HEK293 (cell line): ENCODE measurements at regions not wholly inside any gene's neighbourhood (a gene's known extent, or its start where the extent isn't known, plus 50 kb on each side); places are given as distances from the start of the nearest gene placed in this dataset.

ENCODE experiments used
- CTCF ChIA-PET: fragments of 350-600 bp; formaldehyde crosslinking; extraction: SDS; loops from one replicate; lab custom pipeline; 2021; ENCODE audit warnings: antibody characterized with exemption; lab: Yijun Ruan, JAX
- POLR2A ChIA-PET: fragments of 300-600 bp; formaldehyde crosslinking; extraction: SDS; loops from one replicate; lab custom pipeline; 2020; ENCODE audit warnings: antibody characterized with exemption, inconsistent platforms; lab: Yijun Ruan, JAX
- H3K27ac ChIP-seq: fragments of 200-500 bp; sonication (Bioruptor generic); 2 replicates; pipeline ENCODE4 v1.5.1; 2014; ENCODE audit warnings: low read depth, low read length, control low read depth, inconsistent platforms; ENCODE audit errors: extremely low read depth
- H3K36me3 ChIP-seq, 2 experiments: fragments of 200-500 bp in 1 of 2; sonication (Bioruptor generic) in 1 of 2; 1 replicate in 1 of 2; 2 replicates in 1 of 2; pipeline ENCODE4 v1.5.1; 2014 to 2017; ENCODE audit warnings: inconsistent platforms in 2 of 2, low read length in 2 of 2; ENCODE audit not compliant: control insufficient read depth in 2 of 2, insufficient read depth in 1 of 2
- H3K4me1 ChIP-seq: fragments of 200-500 bp; sonication (Bioruptor generic); 2 replicates; pipeline ENCODE4 v1.5.1; 2014; ENCODE audit warnings: mild to moderate bottlenecking, low read length, inconsistent platforms; ENCODE audit not compliant: control insufficient read depth, insufficient read depth
- H3K4me3 ChIP-seq: 2 replicates; pipeline ENCODE4 v1.5.1; 2011; ENCODE audit warnings: low read depth, mild to moderate bottlenecking, control low read depth, low read length, moderate library complexity
- H3K9me3 ChIP-seq: fragments of 200-500 bp; sonication (Bioruptor generic); 2 replicates; pipeline ENCODE4 v1.5.1; 2014; ENCODE audit warnings: low read depth, low read length, inconsistent platforms; ENCODE audit not compliant: control insufficient read depth, insufficient read depth
- CTCF ChIP-seq: fragments of 450-650 bp; formaldehyde crosslinking; IDR thresholded peaks from 2 replicates; pipeline ENCODE4 v1.5.1; 2016; ENCODE audit warnings: missing biosample characterization, missing genetic modification characterization
- EGR2 ChIP-seq: fragments of 450-650 bp; formaldehyde crosslinking; IDR thresholded peaks from 2 replicates; pipeline ENCODE4 v1.5.1; 2016; ENCODE audit warnings: low read depth, missing biosample characterization, missing genetic modification characterization
- HIC1 ChIP-seq: fragments of 450-650 bp; formaldehyde crosslinking; IDR thresholded peaks from 2 replicates; pipeline ENCODE4 v1.5.1; 2016; ENCODE audit warnings: missing biosample characterization, missing genetic modification characterization
- KLF1 ChIP-seq: fragments of 450-650 bp; formaldehyde crosslinking; IDR thresholded peaks from 2 replicates; pipeline ENCODE4 v1.5.1; 2016; ENCODE audit warnings: missing biosample characterization, missing genetic modification characterization
- PATZ1 ChIP-seq: fragments of 450-650 bp; formaldehyde crosslinking; IDR thresholded peaks from 2 replicates; pipeline ENCODE4 v1.5.1; 2016; ENCODE audit warnings: missing biosample characterization, missing genetic modification characterization
- RBAK ChIP-seq: fragments of 450-650 bp; formaldehyde crosslinking; IDR thresholded peaks from 2 replicates; pipeline ENCODE4 v1.5.1; 2016; ENCODE audit warnings: missing biosample characterization, missing genetic modification characterization
- SCRT2 ChIP-seq: fragments of 450-650 bp; formaldehyde crosslinking; IDR thresholded peaks from 2 replicates; pipeline ENCODE4 v1.5.1; 2016; ENCODE audit warnings: missing biosample characterization, missing genetic modification characterization
- TCF7L2 ChIP-seq: IDR thresholded peaks from 2 replicates; pipeline ENCODE4 v1.6.1; 2011; ENCODE audit warnings: low read depth, mild to moderate bottlenecking, inconsistent platforms, low read length, moderate library complexity, borderline replicate concordance
- ZBTB10 ChIP-seq: fragments of 450-650 bp; formaldehyde crosslinking; IDR thresholded peaks from 2 replicates; pipeline ENCODE4 v1.5.1; 2016; ENCODE audit warnings: missing biosample characterization, missing genetic modification characterization
- ZBTB21 ChIP-seq: fragments of 450-650 bp; formaldehyde crosslinking; IDR thresholded peaks from 2 replicates; pipeline ENCODE4 v1.5.1; 2017; ENCODE audit warnings: missing biosample characterization, missing genetic modification characterization
- ZEB2 ChIP-seq: fragments of 450-650 bp; formaldehyde crosslinking; IDR thresholded peaks from 2 replicates; pipeline ENCODE4 v1.5.1; 2016; ENCODE audit warnings: missing biosample characterization, missing genetic modification characterization
- ZFHX2 ChIP-seq: fragments of 450-650 bp; formaldehyde crosslinking; conservative IDR thresholded peaks from 2 replicates; pipeline ENCODE4 v1.5.1; 2016; ENCODE audit warnings: missing biosample characterization, missing genetic modification characterization
- ZNF274 ChIP-seq, 2 experiments: fragments of 200-500 bp in 1 of 2; fragments of 450-650 bp in 1 of 2; sonication (Bioruptor generic) in 1 of 2; formaldehyde crosslinking in 1 of 2; IDR thresholded peaks; 2 replicates each; pipeline versions ENCODE4 v1.5.1 to v1.6.1; 2014 to 2016; ENCODE audit warnings: borderline replicate concordance in 1 of 2, inconsistent platforms in 1 of 2, low read length in 1 of 2, missing biosample characterization in 1 of 2, missing genetic modification characterization in 1 of 2
- ZNF311 ChIP-seq: fragments of 450-650 bp; formaldehyde crosslinking; IDR thresholded peaks from 2 replicates; pipeline ENCODE4 v1.5.1; 2017; ENCODE audit warnings: missing biosample characterization, missing genetic modification characterization, borderline replicate concordance
- ZNF391 ChIP-seq: fragments of 450-650 bp; formaldehyde crosslinking; IDR thresholded peaks from 2 replicates; pipeline ENCODE4 v1.5.1; 2016; ENCODE audit warnings: low read depth, missing biosample characterization, missing genetic modification characterization, borderline replicate concordance
- ZNF426 ChIP-seq: fragments of 450-650 bp; formaldehyde crosslinking; IDR thresholded peaks from 2 replicates; pipeline ENCODE4 v1.5.1; 2017; ENCODE audit warnings: missing biosample characterization, missing genetic modification characterization, mild to moderate bottlenecking, inconsistent platforms, moderate library complexity
- ZNF433 ChIP-seq: fragments of 450-650 bp; formaldehyde crosslinking; IDR thresholded peaks from 2 replicates; pipeline ENCODE4 v1.5.1; 2016; ENCODE audit warnings: missing biosample characterization, missing genetic modification characterization, low read depth
- ZNF558 ChIP-seq: fragments of 450-650 bp; formaldehyde crosslinking; IDR thresholded peaks from 2 replicates; pipeline ENCODE4 v1.5.1; 2016; ENCODE audit warnings: missing biosample characterization, missing genetic modification characterization
- ZNF629 ChIP-seq: fragments of 450-650 bp; formaldehyde crosslinking; IDR thresholded peaks from 2 replicates; pipeline ENCODE4 v1.5.1; 2017; ENCODE audit warnings: missing biosample characterization, missing genetic modification characterization
- ZNF843 ChIP-seq: fragments of 450-650 bp; formaldehyde crosslinking; IDR thresholded peaks from 2 replicates; pipeline ENCODE4 v1.5.1; 2016; ENCODE audit warnings: missing biosample characterization, missing genetic modification characterization
- ZSCAN23 ChIP-seq: fragments of 450-650 bp; formaldehyde crosslinking; IDR thresholded peaks from 2 replicates; pipeline ENCODE4 v1.5.1; 2016; ENCODE audit warnings: missing biosample characterization, missing genetic modification characterization

- no peak for TF ChIP-seq KLF1 (tag by site-specific recombination)
- no peak for TF ChIP-seq PATZ1
Measured at GRCh38 chr2:217694291-217694690, 308.5 kb downstream of the TNS1 start (continued).

- ChIA-PET POLR2A (no interaction called here), CTCF (interaction anchor here (0.9 kb wide), 1 partner anchor 43 kb away, joined by 3 read pairs; no protein-coding TSS in a partner anchor)
- TF ChIP-seq ZNF558 (tag by site-specific recombination) = 0 out of 2 replicates have a peak, but pooled peaks have one; percentile 57
- no peak for TF ChIP-seq HIC1 (tag by site-specific recombination)
- no peak for TF ChIP-seq ZNF274 (IDR thresholded peaks at IDR 0.05; ENCODE audit: low read length)
- no peak for TF ChIP-seq ZNF274 (tag by site-specific recombination; IDR thresholded peaks at IDR 0.05; ENCODE audit: borderline replicate concordance)
- no peaks in the 10 kb centered on the region; the same call in 1 of the 2 replicates for H3K4me1 ChIP-seq
- no peaks in the 10 kb centered on the region for H3K9me3 ChIP-seq
- H3K27ac ChIP-seq = no peak overlapping the region
- no peaks in the 10 kb centered on the region for H3K36me3 ChIP-seq
- H3K4me3 ChIP-seq = no peak overlapping the region
Measured at GRCh38 chr2:217693363-217693762, 309.4 kb downstream of the TNS1 start.

GRCh38 chr2:217691920-217692666 lies 310.7 kb downstream of the TNS1 start:
- Histone ChIP-seq H3K27ac (no peak overlapping the region), H3K9me3 (no peaks in the 10 kb centered on the region), H3K4me3 (no peak overlapping the region), H3K4me1 (no peaks in the 10 kb centered on the region; the same call in 1 of the 2 replicates), H3K36me3 (no peaks in the 10 kb centered on the region)
- TF ChIP-seq ZNF629 (tag by site-specific recombination) (peak; percentile 85), SCRT2 (peak; percentile 52; the same call in 1 of the 2 replicates), ZNF433 (no peak), ZBTB21 (peak; percentile 82)
- CTCF ChIA-PET = interaction anchor here (0.9 kb wide), 1 partner anchor 41 kb away, joined by 3 read pairs; no protein-coding TSS in a partner anchor
- POLR2A ChIA-PET = no interaction called here

- ChIA-PET POLR2A (no interaction called here), CTCF (no interaction called here)
- Histone ChIP-seq H3K4me3 (no peak overlapping the region), H3K36me3 (no peaks in the 10 kb centered on the region), H3K4me1 (no peaks in the 10 kb centered on the region; the same call in 1 of the 2 replicates), H3K27ac (no peak overlapping the region), H3K9me3 (no peaks in the 10 kb centered on the region)
- TF ChIP-seq ZNF843 (tag by site-specific recombination) = no peak
- no peak for TF ChIP-seq TCF7L2
- no peak for TF ChIP-seq ZEB2 (tag by site-specific recombination)
- no peak for TF ChIP-seq ZNF391
- TF ChIP-seq ZSCAN23 (tag by site-specific recombination) = no peak
- TF ChIP-seq RBAK (tag by site-specific recombination) = no peak
- TF ChIP-seq ZNF311 (tag by site-specific recombination) = no peak
- TF ChIP-seq CTCF = no peak
- TF ChIP-seq ZFHX2 (tag by site-specific recombination) = no peak
- no peak for TF ChIP-seq ZBTB10 (tag by site-specific recombination)
- TF ChIP-seq EGR2 (tag by site-specific recombination) = no peak
- TF ChIP-seq ZNF426 (tag by site-specific recombination) = no peak
Measured at GRCh38 chr2:217691516-217691915, 311.3 kb downstream of the TNS1 start.
